ENCODE measurements at regions not wholly inside any gene's neighbourhood (a gene's known extent, or its start where the extent isn't known, plus 50 kb on each side); places are given as distances from the start of the nearest gene placed in this dataset.
A peak's percentile ranks its signal among the peaks of the same experiment; 100 is the strongest.

DNA sequence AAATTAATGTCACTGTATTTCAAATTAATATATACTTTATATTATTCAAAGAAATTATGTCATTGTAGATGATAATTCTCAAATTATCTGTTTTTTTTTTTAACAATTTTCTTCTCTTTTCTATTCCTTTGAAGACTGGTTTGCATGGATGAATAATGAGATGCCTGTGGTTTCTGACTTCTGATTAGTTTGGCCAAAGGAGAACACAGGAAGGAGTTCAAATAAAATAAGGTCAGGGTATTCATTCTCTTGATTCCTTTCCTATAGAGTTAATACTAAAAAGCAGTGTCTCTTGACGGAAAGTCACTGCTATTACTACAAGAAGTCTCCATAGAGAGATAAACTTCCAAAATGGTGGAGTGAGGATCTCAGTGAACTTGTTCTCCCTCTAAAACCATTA lies 279.6 kb upstream of the FTMT start:
- no peaks in the 10 kb centered on the region for H3K9me3 ChIP-seq
- TF ChIP-seq POLR2A (IDR thresholded peaks at IDR 0.05): no peak
- H3K4me1 ChIP-seq: no peaks in the 10 kb centered on the region
- no peak for DNase-seq
- H3K36me3 ChIP-seq: no peaks in the 10 kb centered on the region
- H3K4me3 ChIP-seq: no peak overlapping the region
- H3K27me3 ChIP-seq: no peaks in the 10 kb centered on the region
- H3K27ac ChIP-seq: no peak overlapping the region

DNA sequence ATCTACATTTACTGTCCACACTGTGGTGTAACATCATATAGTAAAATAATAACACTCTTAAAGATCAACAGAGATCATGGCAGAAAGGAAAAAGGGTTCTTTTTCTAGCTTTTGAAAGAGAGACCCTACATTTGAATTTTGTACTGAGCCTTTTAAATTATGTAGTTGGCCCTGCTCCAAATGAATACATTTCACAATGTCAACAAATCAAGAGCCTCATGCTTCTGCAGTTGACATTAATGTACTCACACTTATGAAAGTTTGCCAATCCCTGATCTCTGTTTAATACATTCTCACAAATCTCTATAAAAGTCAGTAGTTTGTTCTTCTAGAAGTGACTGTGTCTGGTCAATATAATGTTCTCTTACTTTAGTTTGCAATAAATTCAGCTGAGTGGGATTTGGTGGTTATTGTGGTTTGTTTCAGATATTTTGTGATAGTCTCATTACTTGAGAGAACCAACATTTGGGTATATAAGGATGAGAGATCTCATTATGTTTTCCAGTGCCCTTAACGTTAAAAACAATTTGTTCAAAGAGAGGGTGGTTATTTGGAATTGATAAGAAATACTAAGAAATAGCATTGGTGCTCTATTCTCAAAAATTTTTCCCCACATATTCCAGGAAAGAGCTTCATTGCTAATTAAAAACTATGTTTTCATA lies 277.8 kb upstream of the FTMT start:
- Histone ChIP-seq H3K9me3 (no peaks in the 10 kb centered on the region), H3K27me3 (no peaks in the 10 kb centered on the region), H3K36me3 (no peaks in the 10 kb centered on the region), H3K4me1 (no peaks in the 10 kb centered on the region), H3K4me3 (no peak overlapping the region), H3K27ac (no peak overlapping the region)
- no peak for DNase-seq
- TF ChIP-seq, protein P1, sequence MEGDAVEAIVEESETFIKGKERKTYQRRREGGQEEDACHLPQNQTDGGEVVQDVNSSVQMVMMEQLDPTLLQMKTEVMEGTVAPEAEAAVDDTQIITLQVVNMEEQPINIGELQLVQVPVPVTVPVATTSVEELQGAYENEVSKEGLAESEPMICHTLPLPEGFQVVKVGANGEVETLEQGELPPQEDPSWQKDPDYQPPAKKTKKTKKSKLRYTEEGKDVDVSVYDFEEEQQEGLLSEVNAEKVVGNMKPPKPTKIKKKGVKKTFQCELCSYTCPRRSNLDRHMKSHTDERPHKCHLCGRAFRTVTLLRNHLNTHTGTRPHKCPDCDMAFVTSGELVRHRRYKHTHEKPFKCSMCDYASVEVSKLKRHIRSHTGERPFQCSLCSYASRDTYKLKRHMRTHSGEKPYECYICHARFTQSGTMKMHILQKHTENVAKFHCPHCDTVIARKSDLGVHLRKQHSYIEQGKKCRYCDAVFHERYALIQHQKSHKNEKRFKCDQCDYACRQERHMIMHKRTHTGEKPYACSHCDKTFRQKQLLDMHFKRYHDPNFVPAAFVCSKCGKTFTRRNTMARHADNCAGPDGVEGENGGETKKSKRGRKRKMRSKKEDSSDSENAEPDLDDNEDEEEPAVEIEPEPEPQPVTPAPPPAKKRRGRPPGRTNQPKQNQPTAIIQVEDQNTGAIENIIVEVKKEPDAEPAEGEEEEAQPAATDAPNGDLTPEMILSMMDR (IDR thresholded peaks at IDR 0.05): no peak
- no peak for TF ChIP-seq POLR2A (IDR thresholded peaks at IDR 0.05)

DNA sequence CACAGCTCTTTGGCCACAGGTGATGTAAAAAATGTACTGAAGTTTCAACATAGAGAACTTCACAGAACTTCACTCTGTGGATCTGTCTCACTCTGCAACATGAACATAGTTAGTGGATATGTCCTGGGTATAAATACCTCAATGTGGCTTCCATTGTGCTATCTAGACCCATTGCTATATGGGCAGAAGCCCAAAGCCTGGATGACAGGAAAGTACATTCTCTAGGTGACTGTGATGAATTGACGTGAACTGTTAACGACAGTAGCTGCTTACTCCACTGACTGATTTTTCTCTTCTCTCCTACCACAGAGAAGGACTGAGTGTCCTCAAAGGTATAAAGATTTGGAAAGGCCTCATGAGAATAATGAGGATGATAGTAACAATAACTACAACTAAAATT lies 270.1 kb upstream of the FTMT start:
- no peak overlapping the region for H3K4me3 ChIP-seq
- H3K27me3 ChIP-seq: no peaks in the 10 kb centered on the region
- H3K4me1 ChIP-seq: no peaks in the 10 kb centered on the region
- no peak overlapping the region for H3K27ac ChIP-seq
- H3K9me3 ChIP-seq: no peaks in the 10 kb centered on the region
- TF ChIP-seq, protein P1 (IDR thresholded peaks at IDR 0.05): no peak
- TF ChIP-seq POLR2A (IDR thresholded peaks at IDR 0.05): no peak
- DNase-seq: no peak
- H3K36me3 ChIP-seq: no peaks in the 10 kb centered on the region

DNA sequence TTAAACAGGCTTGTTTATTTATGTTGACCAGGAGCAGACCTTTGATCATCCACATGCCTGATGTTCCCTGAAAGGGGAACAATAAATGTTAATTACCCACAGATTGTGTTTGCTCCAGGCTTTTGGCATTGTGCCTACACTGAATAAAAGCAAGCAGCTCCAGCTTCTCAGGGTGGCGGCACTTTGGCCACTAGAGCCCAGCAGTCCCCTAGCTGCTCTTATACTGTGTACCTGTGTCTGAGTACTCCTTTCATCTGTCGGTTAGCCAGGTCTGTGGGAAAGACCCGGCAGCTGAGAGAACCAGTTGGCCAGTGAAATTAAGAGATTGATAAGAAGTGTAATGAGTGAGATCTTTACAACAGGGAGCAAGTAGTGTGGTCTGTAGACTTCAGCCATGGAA lies 254.8 kb upstream of the FTMT start:
- Histone ChIP-seq H3K27me3 (no peaks in the 10 kb centered on the region), H3K9me3 (peaks cover 0 to 7% (median 0%) of the 10 kb centered on the region in 4 donors), H3K36me3 (no peaks in the 10 kb centered on the region), H3K27ac (no peak overlapping the region), H3K4me3 (no peak overlapping the region), H3K4me1 (no peaks in the 10 kb centered on the region)
- no peak for DNase-seq
- no peak for TF ChIP-seq POLR2A (IDR thresholded peaks at IDR 0.05)
- TF ChIP-seq, protein P1 (IDR thresholded peaks at IDR 0.05): peak in 1 of 6 experiments; percentile 8

DNA sequence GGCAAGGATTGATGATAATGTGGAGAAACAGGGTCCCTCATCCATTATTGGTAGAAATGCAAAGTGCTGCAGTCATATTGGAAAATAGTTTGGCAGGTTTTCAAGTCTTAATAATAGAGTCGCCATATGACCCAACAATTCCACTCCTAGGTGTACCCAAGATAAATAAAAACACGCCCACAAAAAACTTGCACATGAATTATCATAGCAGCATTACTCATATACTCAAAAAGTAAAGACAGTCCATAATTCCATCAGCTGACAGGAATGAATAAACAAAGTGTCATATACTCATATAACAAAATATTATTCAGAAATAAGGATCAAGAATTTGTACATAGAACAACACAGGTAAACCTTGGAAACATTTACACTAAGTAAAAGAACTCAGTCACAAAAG lies 242.9 kb upstream of the FTMT start:
- no peak overlapping the region for H3K4me3 ChIP-seq
- H3K27ac ChIP-seq: no peak overlapping the region
- TF ChIP-seq, protein P1 (IDR thresholded peaks at IDR 0.05): no peak
- TF ChIP-seq POLR2A (IDR thresholded peaks at IDR 0.05): no peak
- DNase-seq: no peak
- no peaks in the 10 kb centered on the region for H3K36me3 ChIP-seq
- H3K9me3 ChIP-seq: no peaks in the 10 kb centered on the region
- no peaks in the 10 kb centered on the region for H3K4me1 ChIP-seq
- H3K27me3 ChIP-seq: no peaks in the 10 kb centered on the region

DNA sequence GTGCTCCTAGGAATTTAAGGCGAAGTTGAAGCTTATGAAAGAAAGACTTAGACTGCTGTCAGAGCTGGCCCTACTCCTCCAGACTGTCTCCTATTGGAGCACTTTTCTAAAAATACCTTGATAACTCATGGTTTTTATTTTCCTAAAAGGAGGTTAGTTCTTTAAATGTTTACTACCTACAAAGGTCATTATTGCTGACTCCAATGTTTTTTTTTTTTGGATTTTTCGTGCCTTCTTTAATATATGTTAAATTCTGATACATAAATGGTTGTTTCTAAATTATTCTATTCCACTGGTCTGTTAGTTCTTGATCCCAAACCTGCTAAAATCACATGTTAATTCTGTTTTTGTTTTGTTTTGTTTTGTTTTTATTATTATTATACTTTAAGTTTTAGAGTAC lies 227.6 kb upstream of the FTMT start:
- H3K4me1 ChIP-seq: no peaks in the 10 kb centered on the region
- no peak for DNase-seq
- H3K4me3 ChIP-seq: no peak overlapping the region
- H3K9me3 ChIP-seq: no peaks in the 10 kb centered on the region
- H3K27me3 ChIP-seq: no peaks in the 10 kb centered on the region
- no peak overlapping the region for H3K27ac ChIP-seq
- no peak for TF ChIP-seq POLR2A (IDR thresholded peaks at IDR 0.05)
- TF ChIP-seq, protein P1 (IDR thresholded peaks at IDR 0.05): no peak
- H3K36me3 ChIP-seq: no peaks in the 10 kb centered on the region

Data from Peyer's patch (tissue), 4 donors.